Kidney (tissue), 13 donors: ENCODE measurements at regions not wholly inside any gene's neighbourhood (a gene's known extent, or its start where the extent isn't known, plus 50 kb on each side); places are given as distances from the start of the nearest gene placed in this dataset.

Experiments
- DNase-seq, 5 donors: peaks; one replicate each; pipeline ENCODE4 v3.0.0-alpha.2; 2013 to 2020
- FAIRE-seq: peaks from 2 replicates; lab custom pipeline; 2012; peaks lifted over from hg19 to GRCh38; lab: Jason Lieb, UNC
- H3K27ac ChIP-seq, 2 donors: one replicate each; pipeline ENCODE4 v1.7.0; 2013; ENCODE audit warnings: low read depth in 2 of 2, low read length in 2 of 2, inconsistent platforms in 1 of 2
- H3K27me3 ChIP-seq: one replicate; pipeline ENCODE4 v1.7.1; 2013; ENCODE audit warnings: low read length, inconsistent platforms; ENCODE audit not compliant: control insufficient read depth, insufficient read depth
- H3K36me3 ChIP-seq, 3 donors: one replicate each; pipeline versions ENCODE4 v1.7.0 to v1.7.1; 2013; ENCODE audit warnings: low read length in 3 of 3, control low read depth in 1 of 3, inconsistent platforms in 1 of 3; ENCODE audit not compliant: insufficient read depth in 3 of 3, control insufficient read depth in 2 of 3
- H3K4me1 ChIP-seq, 3 donors: one replicate each; pipeline versions ENCODE4 v1.7.0 to v1.7.1; 2013; ENCODE audit warnings: low read length in 3 of 3, inconsistent platforms in 1 of 3, low read depth in 1 of 3; ENCODE audit not compliant: control insufficient read depth in 2 of 3, insufficient read depth in 2 of 3
- H3K4me3 ChIP-seq, 3 donors: one replicate each; pipeline versions ENCODE4 v1.7.0 to v1.8.1; 2013; ENCODE audit warnings: low read length in 3 of 3, control low read depth in 1 of 3, inconsistent platforms in 1 of 3
- H3K9ac ChIP-seq, 3 donors: one replicate each; pipeline versions ENCODE4 v1.7.0 to v1.7.1; 2013; ENCODE audit warnings: low read length in 3 of 3, control low read depth in 1 of 3, inconsistent platforms in 1 of 3
- H3K9me3 ChIP-seq, 3 donors: one replicate each; pipeline versions ENCODE4 v1.7.0 to v1.7.1; 2013; ENCODE audit warnings: low read length in 3 of 3, control low read depth in 1 of 3, inconsistent platforms in 1 of 3; ENCODE audit not compliant: control insufficient read depth in 2 of 3, insufficient read depth in 1 of 3
- CTCF ChIP-seq: IDR thresholded peaks from 3 replicates; pipeline ENCODE4 v1.5.1; 2012; ENCODE audit warnings: mild to moderate bottlenecking, moderate library complexity, borderline replicate concordance; ENCODE audit not compliant: insufficient read depth; ENCODE audit errors: extremely low read depth
- intact Hi-C: fragments of 100-400 bp; cut with DNase I; formaldehyde crosslinking; loops from one replicate; pipeline ENCODE4 v1.11.1; 2022
- donor health status: control.
- donor health status: control.
- donor health status: control.
- donor health status: control.
- donor health status: control.
- donor health status: DM: yes; HTN: yes; CAD: no.
- donor health status: Normal renal cell carcinoma (clear cell type).

GRCh38 chr7:1316086-1316485 is 83.4 kb downstream of the UNCX start:
- H3K27me3 ChIP-seq, result peaks cover 2% of the 10 kb centered on the region

GRCh38 chr7:1317646-1318045 is 85.0 kb downstream of the UNCX start:
- Histone ChIP-seq H3K9me3 (no peaks in the 10 kb centered on the region), H3K4me1 (peaks cover 0 to 4% (median 0%) of the 10 kb centered on the region in 3 donors), H3K4me3 (no peak overlapping the region), H3K27me3 (peaks cover 2% of the 10 kb centered on the region), H3K27ac (no peak overlapping the region), H3K36me3 (no peaks in the 10 kb centered on the region), H3K9ac (no peak overlapping the region)
- TF ChIP-seq CTCF, result no peak
- DNase-seq, result peak in 2 of 5 donors; percentile 14 to 41
- FAIRE-seq, result no peak
- intact Hi-C loops, result no loop called here

More at GRCh38 chr7:1316086-1316485, 83.4 kb downstream of the UNCX start:
- Histone ChIP-seq H3K4me1 (peaks cover 0 to 4% (median 0%) of the 10 kb centered on the region in 3 donors), H3K4me3 (no peak overlapping the region), H3K9me3 (no peaks in the 10 kb centered on the region), H3K36me3 (no peaks in the 10 kb centered on the region), H3K9ac (no peak overlapping the region), H3K27ac (no peak overlapping the region)
- FAIRE-seq (no peak), DNase-seq (peak in 2 of 5 donors; percentile 8 to 28)
- intact Hi-C loops, result no loop called here
- no peak for TF ChIP-seq CTCF

DNA sequence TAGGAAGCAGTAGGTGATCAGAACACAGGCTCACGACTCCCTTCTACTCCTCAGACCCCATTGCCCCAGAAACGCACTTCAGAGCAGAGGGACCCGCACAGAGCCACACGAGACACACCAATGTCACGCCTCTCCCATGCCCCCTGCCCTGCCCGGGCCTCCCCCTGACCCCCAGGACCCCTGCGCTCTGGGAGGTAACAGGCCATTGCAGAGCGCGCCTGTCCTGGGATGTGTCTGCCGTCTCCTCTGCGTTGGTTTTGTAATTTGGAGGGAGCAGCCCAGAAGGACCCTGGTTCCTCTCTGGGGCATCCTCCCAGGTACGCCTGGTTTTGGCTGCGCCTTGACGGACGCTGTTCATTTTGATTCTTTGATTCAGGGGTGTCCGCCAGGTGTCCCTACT is 85.4 kb downstream of the UNCX start:
- intact Hi-C loops, result no loop called here
- FAIRE-seq (no peak), DNase-seq (peak in 2 of 5 donors; percentile 8 to 36)
- no peak overlapping the region for H3K27ac ChIP-seq
- peaks cover 2% of the 10 kb centered on the region for H3K27me3 ChIP-seq
- H3K4me3 ChIP-seq, result no peak overlapping the region
- no peak for TF ChIP-seq CTCF
- no peaks in the 10 kb centered on the region for H3K36me3 ChIP-seq
- no peak overlapping the region for H3K9ac ChIP-seq
- H3K4me1 ChIP-seq, result peaks cover 0 to 4% (median 0%) of the 10 kb centered on the region in 3 donors
- H3K9me3 ChIP-seq, result no peaks in the 10 kb centered on the region

- H3K9me3 ChIP-seq, result no peaks in the 10 kb centered on the region
- TF ChIP-seq CTCF, result no peak
- no peak overlapping the region for H3K27ac ChIP-seq
- H3K9ac ChIP-seq, result no peak overlapping the region
- DNase-seq, result peak in 2 of 5 donors; percentile 7 to 44
- intact Hi-C loops, result no loop called here
- H3K4me3 ChIP-seq, result no peak overlapping the region
- no peaks in the 10 kb centered on the region for H3K36me3 ChIP-seq
- peaks cover 2% of the 10 kb centered on the region for H3K27me3 ChIP-seq
- H3K4me1 ChIP-seq, result peaks cover 0 to 4% (median 0%) of the 10 kb centered on the region in 3 donors
- no peak for FAIRE-seq
Observed at GRCh38 chr7:1318661-1319060, 86.0 kb downstream of the UNCX start.
